H9 (cell line): ENCODE measurements at regions not wholly inside any gene's neighbourhood (a gene's known extent, or its start where the extent isn't known, plus 50 kb on each side); places are given as distances from the start of the nearest gene placed in this dataset.

Experiments
- DNase-seq: peaks from one replicate; pipeline ENCODE4 v3.0.0-alpha.2; 2017
- H2AFZ ChIP-seq: one replicate; pipeline ENCODE4 v1.6.1; 2013; ENCODE audit warnings: mild to moderate bottlenecking, low read length, control low read depth, moderate library complexity
- H2AK5ac ChIP-seq: 2 replicates; pipeline ENCODE4 v1.6.1; 2013; ENCODE audit warnings: low read length, control low read depth, mixed read lengths; ENCODE audit not compliant: insufficient read length
- H2BK120ac ChIP-seq: one replicate; pipeline ENCODE4 v1.6.1; 2013; ENCODE audit warnings: low read depth, mild to moderate bottlenecking, low read length, control low read depth, inconsistent platforms; ENCODE audit not compliant: poor library complexity, severe bottlenecking
- H2BK12ac ChIP-seq: 2 replicates; pipeline ENCODE4 v1.6.1; 2013; ENCODE audit warnings: low read length, control low read depth, mixed read lengths, low read depth; ENCODE audit not compliant: insufficient read length
- H2BK15ac ChIP-seq: 2 replicates; pipeline ENCODE4 v1.6.1; 2013; ENCODE audit warnings: low read depth, low read length, control low read depth
- H2BK20ac ChIP-seq: one replicate; pipeline ENCODE4 v1.6.1; 2013; ENCODE audit warnings: low read depth, mild to moderate bottlenecking, low read length, control low read depth, inconsistent platforms; ENCODE audit not compliant: poor library complexity, severe bottlenecking
- H2BK5ac ChIP-seq: 2 replicates; pipeline ENCODE4 v1.6.1; 2013; ENCODE audit warnings: low read length, control low read depth, mixed read lengths; ENCODE audit not compliant: insufficient read length
- H3K14ac ChIP-seq: 2 replicates; pipeline ENCODE4 v1.6.1; 2013; ENCODE audit warnings: low read length, control low read depth; ENCODE audit not compliant: insufficient read depth
- H3K18ac ChIP-seq: 2 replicates; pipeline ENCODE4 v1.6.1; 2013; ENCODE audit warnings: low read depth, mild to moderate bottlenecking, mixed read lengths, low read length, control low read depth; ENCODE audit not compliant: insufficient read length
- H3K23ac ChIP-seq: 2 replicates; pipeline ENCODE4 v1.6.1; 2013; ENCODE audit warnings: low read length, control low read depth, mixed read lengths, low read depth; ENCODE audit not compliant: insufficient read length
- H3K23me2 ChIP-seq: 2 replicates; pipeline ENCODE4 v1.6.1; 2013; ENCODE audit warnings: low read depth, mild to moderate bottlenecking, mixed read lengths, low read length, control low read depth; ENCODE audit not compliant: insufficient read length, poor library complexity, severe bottlenecking
- H3K27ac ChIP-seq: 2 replicates; pipeline ENCODE4 v1.5.1; 2013; ENCODE audit warnings: low read length, control low read depth, mixed read lengths, low read depth; ENCODE audit not compliant: insufficient read length
- H3K27me3 ChIP-seq: 2 replicates; pipeline ENCODE4 v1.6.1; 2013; ENCODE audit warnings: low read length, control low read depth, inconsistent platforms; ENCODE audit not compliant: insufficient read depth
- H3K4ac ChIP-seq: 2 replicates; pipeline ENCODE4 v1.6.1; 2013; ENCODE audit warnings: low read depth, mild to moderate bottlenecking, control low read depth, inconsistent platforms, low read length, moderate library complexity
- H3K4me1 ChIP-seq: 2 replicates; pipeline ENCODE4 v1.6.1; 2013; ENCODE audit warnings: low read length, control low read depth, inconsistent platforms; ENCODE audit not compliant: insufficient read depth
- H3K4me2 ChIP-seq: 2 replicates; pipeline ENCODE4 v1.6.1; 2013; ENCODE audit warnings: low read length, control low read depth, mixed read lengths; ENCODE audit not compliant: insufficient read length, insufficient read depth
- H3K56ac ChIP-seq: 2 replicates; pipeline ENCODE4 v1.6.1; 2013; ENCODE audit warnings: low read depth, mild to moderate bottlenecking, mixed read lengths, low read length, control low read depth; ENCODE audit not compliant: insufficient read length
- H3K79me1 ChIP-seq: 2 replicates; pipeline ENCODE4 v1.6.1; 2013; ENCODE audit warnings: low read depth, mild to moderate bottlenecking, moderate library complexity, low read length, control low read depth, inconsistent platforms; ENCODE audit not compliant: insufficient read depth, poor library complexity, severe bottlenecking
- H3K79me2 ChIP-seq: 2 replicates; pipeline ENCODE4 v1.6.1; 2013; ENCODE audit warnings: low read length, control low read depth, inconsistent platforms; ENCODE audit not compliant: insufficient read depth
- H3K9ac ChIP-seq: 2 replicates; pipeline ENCODE4 v1.6.1; 2013; ENCODE audit warnings: low read length, control low read depth, mixed read lengths; ENCODE audit not compliant: insufficient read length; ENCODE audit errors: extremely low read depth
- H3K9me3 ChIP-seq: one replicate; pipeline ENCODE4 v1.6.1; 2013; ENCODE audit warnings: low read depth, low read length, inconsistent platforms; ENCODE audit not compliant: control insufficient read depth
- H3T11ph ChIP-seq: one replicate; pipeline ENCODE4 v1.6.1; 2013; ENCODE audit warnings: mild to moderate bottlenecking, low read length, control low read depth, inconsistent platforms
- H4K20me1 ChIP-seq: one replicate; pipeline ENCODE4 v1.6.1; 2013; ENCODE audit not compliant: control insufficient read depth, insufficient read length, insufficient read depth
- H4K5ac ChIP-seq: 2 replicates; pipeline ENCODE4 v1.6.1; 2013; ENCODE audit warnings: low read depth, mild to moderate bottlenecking, mixed read lengths, low read length, control low read depth; ENCODE audit not compliant: insufficient read length
- H4K8ac ChIP-seq: replicated peaks from 2 replicates; pipeline ENCODE4 v1.6.1; 2013; ENCODE audit warnings: low read length, control low read depth, mixed read lengths, low read depth; ENCODE audit not compliant: insufficient read length
- H4K91ac ChIP-seq: 2 replicates; pipeline ENCODE4 v1.6.1; 2013; ENCODE audit warnings: low read depth, mild to moderate bottlenecking, moderate library complexity, mixed read lengths, low read length, control low read depth; ENCODE audit not compliant: insufficient read length
- H3K27ac Mint-ChIP-seq, 3 experiments: 2 replicates in 2 of 3; 3 replicates in 1 of 3; pipeline ENCODE4 v1.8.0; 2020 to 2021; ENCODE audit warnings: mixed read lengths in 3 of 3, mild to moderate bottlenecking in 1 of 3, moderate library complexity in 1 of 3
- H3K27me3 Mint-ChIP-seq: 2 replicates; pipeline ENCODE4 v1.8.0; 2021; ENCODE audit warnings: low read depth, mild to moderate bottlenecking, moderate library complexity, mixed read lengths
- H3K36me3 Mint-ChIP-seq, 3 experiments: 2 replicates in 2 of 3; 3 replicates in 1 of 3; pipeline ENCODE4 v1.8.0; 2020 to 2021; ENCODE audit warnings: low read depth in 3 of 3, mixed read lengths in 3 of 3; ENCODE audit not compliant: insufficient read depth in 1 of 3
- H3K4me1 Mint-ChIP-seq, 2 experiments: 2 replicates each; pipeline ENCODE4 v1.8.0; 2020; ENCODE audit warnings: mixed read lengths in 2 of 2
- H3K4me3 Mint-ChIP-seq, 2 experiments: 2 replicates in 1 of 2; 3 replicates in 1 of 2; pipeline ENCODE4 v1.8.0; 2020 to 2021; ENCODE audit warnings: mild to moderate bottlenecking in 2 of 2, mixed read lengths in 2 of 2, moderate library complexity in 1 of 2
- H3K9me3 Mint-ChIP-seq, 2 experiments: 2 replicates in 1 of 2; 3 replicates in 1 of 2; pipeline ENCODE4 v1.8.0; 2020; ENCODE audit warnings: mild to moderate bottlenecking in 2 of 2, mixed read lengths in 2 of 2, moderate library complexity in 1 of 2
- CTCF ChIP-seq: fragments of 200-600 bp; sonication (generic); conservative IDR thresholded peaks from 3 replicates; pipeline ENCODE4 v1.8.0; 2021; ENCODE audit warnings: antibody characterized with exemption, mild to moderate bottlenecking
- WGBS: extraction: QIAGEN DNeasy Blood & Tissue Kit; methylation state at CpG from one replicate; pipeline ENCODE4 v1.1.7; 2013; ENCODE audit warnings: missing lambda C conversion rate, low lambda C conversion rate, mixed read lengths; ENCODE audit not compliant: insufficient read length; ENCODE audit errors: extremely low coverage; 5-methylcytosine and 5-hydroxymethylcytosine counted together

GRCh38 chr4:156517956-156518355 is 453.6 kb downstream of the PDGFC start:
- Histone ChIP-seq H3K27me3 (no peaks in the 10 kb centered on the region), H2AFZ (no peak overlapping the region), H3K27ac (no peak overlapping the region), H2BK120ac (no peak overlapping the region), H3K79me1 (no peaks in the 10 kb centered on the region), H4K91ac (no peak overlapping the region), H4K20me1 (no peaks in the 10 kb centered on the region), H3K4ac (no peak overlapping the region), H3K9ac (no peak overlapping the region), H2BK20ac (no peak overlapping the region), H3K4me2 (no peak overlapping the region), H3K23ac (no peak overlapping the region), H2BK15ac (no peak overlapping the region), H3K4me1 (no peaks in the 10 kb centered on the region), H2AK5ac (no peak overlapping the region), H2BK5ac (no peak overlapping the region), H3K79me2 (no peaks in the 10 kb centered on the region), H3K18ac (no peak overlapping the region), H4K5ac (no peak overlapping the region), H3K23me2 (no peaks in the 10 kb centered on the region), H4K8ac (no peak overlapping the region), H2BK12ac (no peak overlapping the region), H3K56ac (no peak overlapping the region), H3T11ph (no peak overlapping the region), H3K9me3 (no peaks in the 10 kb centered on the region), H3K14ac (no peak overlapping the region)
- H3K27ac Mint-ChIP-seq: no peak overlapping the region
- no peak overlapping the region for H3K4me3 Mint-ChIP-seq
- H3K9me3 Mint-ChIP-seq: no peaks in the 10 kb centered on the region
- no peak for DNase-seq
- H3K36me3 Mint-ChIP-seq: no peaks in the 10 kb centered on the region
- no peak for TF ChIP-seq CTCF
- peaks cover 0 to 4% of the 10 kb centered on the region in 2 experiments; a peak in 1 of 4 replicates for H3K4me1 Mint-ChIP-seq
- H3K27me3 Mint-ChIP-seq: no peaks in the 10 kb centered on the region
- WGBS: no CpG with 5 or more reads among the region's 2 CpGs
